Neural crest cell (in vitro differentiated cells): ENCODE measurements at regions not wholly inside any gene's neighbourhood (a gene's known extent, or its start where the extent isn't known, plus 50 kb on each side); places are given as distances from the start of the nearest gene placed in this dataset.

Source experiments
- DNase-seq: peaks from one replicate; pipeline ENCODE4 v3.0.0; 2021; ENCODE audit warnings: low read depth, mixed read lengths, low spot score
- H3K27ac Mint-ChIP-seq: one replicate; pipeline ENCODE4 v1.8.0; 2021; ENCODE audit warnings: mild to moderate bottlenecking, mixed read lengths; ENCODE audit not compliant: unreplicated experiment
- H3K27me3 Mint-ChIP-seq: 2 replicates; pipeline ENCODE4 v1.8.0; 2021; ENCODE audit warnings: low read depth, mild to moderate bottlenecking, mixed read lengths
- H3K36me3 Mint-ChIP-seq: 2 replicates; pipeline ENCODE4 v1.8.0; 2021; ENCODE audit warnings: low read depth, mild to moderate bottlenecking, mixed read lengths
- H3K4me1 Mint-ChIP-seq: 2 replicates; pipeline ENCODE4 v1.8.0; 2021; ENCODE audit warnings: mixed read lengths
- H3K4me3 Mint-ChIP-seq: one replicate; pipeline ENCODE4 v1.8.0; 2021; ENCODE audit warnings: mild to moderate bottlenecking, mixed read lengths
- H3K9me3 Mint-ChIP-seq: 2 replicates; pipeline ENCODE4 v1.8.0; 2021; ENCODE audit warnings: mixed read lengths
- TF ChIP-seq, protein P1 (sequence below): fragments of 200-600 bp; sonication (generic); conservative IDR thresholded peaks from 2 replicates; pipeline ENCODE4 v1.5.0; 2021; ENCODE audit warnings: antibody characterized with exemption, mild to moderate bottlenecking

DNA sequence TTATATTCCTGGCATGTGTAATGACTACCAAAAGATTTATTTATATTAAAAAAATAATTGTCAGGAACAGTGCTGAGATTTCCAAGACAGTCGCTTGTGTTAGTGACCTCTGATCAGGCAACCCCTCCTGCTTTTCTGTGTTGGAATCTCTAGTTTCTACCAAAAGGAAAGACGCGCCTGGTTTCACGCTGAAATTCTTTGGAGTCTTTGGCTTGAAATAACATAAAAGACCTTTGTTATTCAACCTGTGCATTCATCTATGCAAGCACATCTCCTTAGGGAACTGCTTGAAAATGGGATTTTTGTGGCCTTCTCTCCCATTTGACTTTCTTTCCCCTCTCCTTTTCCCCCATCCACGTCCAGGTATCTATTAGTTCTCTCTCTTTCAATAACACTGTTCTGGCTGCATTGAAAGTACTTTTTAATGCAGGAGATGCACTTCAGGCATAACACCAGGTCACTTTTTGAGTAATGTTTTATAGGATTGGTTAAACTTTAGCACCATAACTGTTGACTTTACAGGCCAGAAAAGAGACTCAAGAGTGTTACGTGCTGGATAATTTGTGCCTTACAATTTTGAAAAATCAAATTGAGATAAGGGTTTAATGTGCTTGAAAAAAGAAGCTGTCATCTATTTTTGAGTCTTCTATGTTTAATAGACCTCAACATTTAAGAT, 172.7 kb downstream of the GPAT3 start:
- no peak overlapping the region for H3K27ac Mint-ChIP-seq
- no peak for DNase-seq
- H3K9me3 Mint-ChIP-seq: no peaks in the 10 kb centered on the region
- H3K27me3 Mint-ChIP-seq: no peaks in the 10 kb centered on the region
- no peaks in the 10 kb centered on the region for H3K36me3 Mint-ChIP-seq
- peaks cover 5% of the 10 kb centered on the region for H3K4me1 Mint-ChIP-seq
- H3K4me3 Mint-ChIP-seq: no peak overlapping the region
- TF ChIP-seq, protein P1, sequence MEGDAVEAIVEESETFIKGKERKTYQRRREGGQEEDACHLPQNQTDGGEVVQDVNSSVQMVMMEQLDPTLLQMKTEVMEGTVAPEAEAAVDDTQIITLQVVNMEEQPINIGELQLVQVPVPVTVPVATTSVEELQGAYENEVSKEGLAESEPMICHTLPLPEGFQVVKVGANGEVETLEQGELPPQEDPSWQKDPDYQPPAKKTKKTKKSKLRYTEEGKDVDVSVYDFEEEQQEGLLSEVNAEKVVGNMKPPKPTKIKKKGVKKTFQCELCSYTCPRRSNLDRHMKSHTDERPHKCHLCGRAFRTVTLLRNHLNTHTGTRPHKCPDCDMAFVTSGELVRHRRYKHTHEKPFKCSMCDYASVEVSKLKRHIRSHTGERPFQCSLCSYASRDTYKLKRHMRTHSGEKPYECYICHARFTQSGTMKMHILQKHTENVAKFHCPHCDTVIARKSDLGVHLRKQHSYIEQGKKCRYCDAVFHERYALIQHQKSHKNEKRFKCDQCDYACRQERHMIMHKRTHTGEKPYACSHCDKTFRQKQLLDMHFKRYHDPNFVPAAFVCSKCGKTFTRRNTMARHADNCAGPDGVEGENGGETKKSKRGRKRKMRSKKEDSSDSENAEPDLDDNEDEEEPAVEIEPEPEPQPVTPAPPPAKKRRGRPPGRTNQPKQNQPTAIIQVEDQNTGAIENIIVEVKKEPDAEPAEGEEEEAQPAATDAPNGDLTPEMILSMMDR: no peak

DNA sequence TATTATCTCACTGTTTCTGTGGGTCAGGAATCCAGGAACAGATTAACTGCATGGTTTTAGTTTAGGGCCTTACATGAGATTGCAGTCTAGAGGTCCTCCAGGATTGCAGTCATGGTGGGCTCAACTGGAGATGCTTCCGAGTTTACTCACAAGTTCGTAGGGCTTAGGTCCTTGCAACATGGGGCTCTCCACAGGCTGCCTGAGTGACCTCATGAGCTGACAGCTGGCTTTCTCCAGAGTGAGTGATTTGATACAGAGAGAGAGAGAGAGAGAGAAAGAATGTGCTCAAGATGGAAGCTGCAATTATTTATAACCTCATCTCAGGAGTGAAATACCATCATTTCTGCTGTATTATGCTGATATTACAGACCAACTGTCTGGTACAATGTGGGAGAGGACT, 168.9 kb downstream of the GPAT3 start:
- no peaks in the 10 kb centered on the region for H3K36me3 Mint-ChIP-seq
- TF ChIP-seq, protein P1: no peak

DNA sequence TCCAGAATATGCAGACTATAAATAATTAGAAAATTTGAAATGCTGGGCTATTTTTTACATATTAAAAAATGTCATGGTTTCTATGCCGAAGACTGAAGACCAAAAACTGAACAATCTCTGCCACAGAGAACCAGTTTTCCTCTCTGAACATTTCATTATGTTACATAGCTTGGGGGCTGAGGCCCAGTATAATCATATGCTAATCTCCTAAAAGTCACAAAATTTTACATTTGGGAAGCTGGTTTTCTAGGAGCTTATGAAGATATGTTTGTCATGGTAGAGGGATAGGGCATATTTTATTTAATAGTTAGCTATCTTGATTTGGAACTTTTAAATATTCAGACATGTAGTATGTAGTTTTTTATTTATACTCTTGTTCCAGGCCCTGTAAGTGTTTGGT, 167.8 kb downstream of the GPAT3 start:
- no peaks in the 10 kb centered on the region for H3K9me3 Mint-ChIP-seq
- TF ChIP-seq, protein P1: no peak
- DNase-seq: no peak
- H3K4me3 Mint-ChIP-seq: no peak overlapping the region
- peaks cover 3% of the 10 kb centered on the region for H3K4me1 Mint-ChIP-seq
- no peaks in the 10 kb centered on the region for H3K27me3 Mint-ChIP-seq
- H3K27ac Mint-ChIP-seq: no peak overlapping the region
- H3K36me3 Mint-ChIP-seq: no peaks in the 10 kb centered on the region

More for the DNA sequence above, 168.9 kb downstream of the GPAT3 start:
- peaks cover 5% of the 10 kb centered on the region for H3K4me1 Mint-ChIP-seq
- H3K27ac Mint-ChIP-seq: no peak overlapping the region
- DNase-seq: no peak
- no peaks in the 10 kb centered on the region for H3K9me3 Mint-ChIP-seq
- H3K27me3 Mint-ChIP-seq: no peaks in the 10 kb centered on the region
- H3K4me3 Mint-ChIP-seq: no peak overlapping the region

DNA sequence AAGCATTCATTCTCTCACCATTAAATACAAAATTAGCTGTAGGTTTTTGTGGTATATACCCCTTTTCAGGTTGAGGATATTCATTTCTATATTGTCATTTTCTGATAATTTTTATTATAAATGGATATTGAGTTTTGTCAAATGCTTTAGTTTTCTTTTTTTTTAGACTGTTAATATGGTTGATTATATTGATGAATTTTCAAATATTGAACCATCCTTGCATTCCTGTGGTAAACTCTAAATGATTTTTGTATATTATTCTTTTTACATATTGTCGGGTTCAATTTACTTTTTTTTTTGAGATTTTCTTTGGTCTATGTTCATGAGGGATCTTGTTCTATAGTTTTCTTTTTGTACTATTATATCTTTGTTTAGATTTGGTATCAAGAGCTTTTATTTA, 165.1 kb downstream of the GPAT3 start:
- Mint-ChIP-seq H3K27me3 (no peaks in the 10 kb centered on the region), H3K4me3 (no peak overlapping the region), H3K36me3 (no peaks in the 10 kb centered on the region), H3K9me3 (no peaks in the 10 kb centered on the region), H3K27ac (no peak overlapping the region), H3K4me1 (no peaks in the 10 kb centered on the region)
- DNase-seq: no peak
- TF ChIP-seq, protein P1: no peak

DNA sequence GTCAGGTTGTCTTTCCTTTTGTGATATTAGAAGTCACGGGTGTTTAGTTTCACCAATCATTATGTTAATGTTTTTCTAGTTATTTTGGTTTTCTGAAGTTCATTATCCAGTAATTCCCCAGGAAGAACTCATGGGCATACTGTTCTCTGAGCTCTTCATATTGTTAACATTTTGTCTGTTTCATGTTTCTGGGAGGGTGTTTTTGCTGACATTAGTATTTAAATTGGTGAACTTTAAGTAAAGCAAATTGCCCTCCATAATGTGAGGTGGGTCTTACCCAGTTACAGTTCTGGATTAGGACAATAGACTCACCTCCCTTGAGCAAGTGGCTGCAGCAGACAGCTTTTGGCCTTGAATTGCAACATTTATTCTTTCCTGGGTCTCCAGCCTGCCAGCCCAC, 163.4 kb downstream of the GPAT3 start:
- H3K4me3 Mint-ChIP-seq: no peak overlapping the region
- no peak overlapping the region for H3K27ac Mint-ChIP-seq
- peaks cover 3% of the 10 kb centered on the region for H3K9me3 Mint-ChIP-seq
- TF ChIP-seq, protein P1: no peak
- H3K27me3 Mint-ChIP-seq: no peaks in the 10 kb centered on the region
- DNase-seq: no peak
- no peaks in the 10 kb centered on the region for H3K36me3 Mint-ChIP-seq
- H3K4me1 Mint-ChIP-seq: no peaks in the 10 kb centered on the region
